ENCODE measurements at regions not wholly inside any gene's neighbourhood (a gene's known extent, or its start where the extent isn't known, plus 50 kb on each side); places are given as distances from the start of the nearest gene placed in this dataset.
A peak's percentile ranks its signal among the peaks of the same experiment; 100 is the strongest.

DNA sequence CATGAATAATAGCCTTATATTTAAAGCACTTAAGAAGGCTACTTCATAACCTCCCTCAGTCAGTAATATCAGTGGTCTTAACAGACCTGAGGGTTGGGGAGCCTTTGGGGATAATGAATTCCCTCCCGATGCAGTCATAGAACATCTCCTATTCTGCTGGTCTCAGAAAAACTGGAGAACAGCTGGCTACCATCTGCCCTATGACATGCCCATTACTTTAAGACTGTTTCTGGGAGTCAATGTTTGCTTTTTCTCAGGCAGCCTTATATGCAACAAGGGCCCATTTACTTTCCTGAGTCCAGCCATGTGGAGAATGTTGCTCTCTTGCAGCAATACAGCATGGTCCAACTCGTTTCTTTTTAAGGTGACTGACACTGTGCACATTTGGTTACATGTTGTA is 161.7 kb upstream of the PARP11 start:
- no peak overlapping the region for H3K4me3 ChIP-seq (ENCODE audit: control insufficient read depth, low read depth, low read length)
- TF ChIP-seq, protein P1, sequence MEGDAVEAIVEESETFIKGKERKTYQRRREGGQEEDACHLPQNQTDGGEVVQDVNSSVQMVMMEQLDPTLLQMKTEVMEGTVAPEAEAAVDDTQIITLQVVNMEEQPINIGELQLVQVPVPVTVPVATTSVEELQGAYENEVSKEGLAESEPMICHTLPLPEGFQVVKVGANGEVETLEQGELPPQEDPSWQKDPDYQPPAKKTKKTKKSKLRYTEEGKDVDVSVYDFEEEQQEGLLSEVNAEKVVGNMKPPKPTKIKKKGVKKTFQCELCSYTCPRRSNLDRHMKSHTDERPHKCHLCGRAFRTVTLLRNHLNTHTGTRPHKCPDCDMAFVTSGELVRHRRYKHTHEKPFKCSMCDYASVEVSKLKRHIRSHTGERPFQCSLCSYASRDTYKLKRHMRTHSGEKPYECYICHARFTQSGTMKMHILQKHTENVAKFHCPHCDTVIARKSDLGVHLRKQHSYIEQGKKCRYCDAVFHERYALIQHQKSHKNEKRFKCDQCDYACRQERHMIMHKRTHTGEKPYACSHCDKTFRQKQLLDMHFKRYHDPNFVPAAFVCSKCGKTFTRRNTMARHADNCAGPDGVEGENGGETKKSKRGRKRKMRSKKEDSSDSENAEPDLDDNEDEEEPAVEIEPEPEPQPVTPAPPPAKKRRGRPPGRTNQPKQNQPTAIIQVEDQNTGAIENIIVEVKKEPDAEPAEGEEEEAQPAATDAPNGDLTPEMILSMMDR (IDR thresholded peaks at IDR 0.05; ENCODE audit: control insufficient read depth, insufficient read depth, low read depth, low read length, missing control alignments): no peak
- DNase-seq (ENCODE audit: low read depth): no peak

DNA sequence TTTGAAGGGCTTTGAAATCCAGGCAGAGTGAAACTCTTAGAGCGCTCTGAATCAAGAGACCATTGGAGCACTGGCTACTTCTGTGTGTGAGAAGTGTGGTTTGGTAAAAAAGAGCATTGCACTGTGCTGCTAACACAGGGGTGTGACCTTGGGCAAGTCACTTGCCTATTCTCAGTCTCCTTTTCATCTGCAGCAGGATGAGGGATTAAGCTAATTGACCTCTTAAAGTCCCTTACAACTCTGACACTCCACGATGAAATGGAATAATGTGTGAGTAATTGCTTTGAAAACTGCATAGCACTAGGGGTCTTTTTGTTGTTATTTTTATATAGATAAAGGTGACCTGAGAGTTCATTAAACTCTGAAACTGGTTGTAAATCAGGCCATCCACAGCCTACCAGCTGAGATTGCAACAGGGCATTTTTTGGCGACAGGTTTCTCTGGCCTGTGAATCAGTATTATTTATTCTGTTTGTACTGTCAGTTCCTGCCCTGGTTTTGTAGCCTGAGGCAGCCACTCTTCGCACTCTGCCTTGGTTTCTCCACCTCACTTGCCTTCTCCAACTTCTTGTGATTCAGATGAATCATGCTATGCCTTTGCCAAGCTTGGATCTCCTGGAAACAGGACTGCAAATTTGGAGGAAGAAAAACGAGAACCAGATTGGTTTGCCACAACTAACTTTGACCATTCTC is 159.9 kb upstream of the PARP11 start:
- TF ChIP-seq, protein P1 (IDR thresholded peaks at IDR 0.05; ENCODE audit: control insufficient read depth, insufficient read depth, low read depth, low read length, missing control alignments): no peak
- no peak overlapping the region for H3K4me3 ChIP-seq (ENCODE audit: control insufficient read depth, low read depth, low read length)
- DNase-seq (ENCODE audit: low read depth): no peak

DNA sequence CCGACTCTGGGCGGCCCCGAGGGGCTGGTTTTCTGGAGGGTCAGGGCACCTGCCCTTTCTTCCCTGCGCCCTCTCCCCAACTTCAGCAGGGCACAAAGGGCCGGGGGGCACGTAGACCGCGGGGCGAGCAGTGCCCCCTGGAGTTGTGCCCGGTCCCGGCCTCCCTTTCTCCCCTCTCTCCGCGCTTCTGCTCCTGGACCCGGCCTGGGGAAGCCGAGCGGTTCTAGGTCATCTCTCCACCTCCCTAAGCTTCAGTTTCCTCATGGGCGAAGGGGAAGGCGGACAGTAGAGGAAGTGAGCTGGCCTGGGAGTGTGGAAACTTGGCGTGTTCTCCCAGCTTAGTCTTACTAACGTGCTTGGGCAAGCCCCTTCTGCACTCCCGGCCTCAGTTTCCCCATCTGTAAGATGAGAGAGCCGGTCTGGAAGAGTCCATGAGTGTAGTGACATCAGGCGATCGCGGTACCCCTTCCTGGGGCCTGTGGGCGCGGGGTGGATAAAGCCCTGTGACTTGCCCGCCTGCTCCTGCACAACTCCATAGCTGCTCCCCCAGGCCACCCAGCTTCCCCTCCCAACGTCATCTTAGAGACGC is 158.6 kb upstream of the PARP11 start:
- TF ChIP-seq, protein P1 (IDR thresholded peaks at IDR 0.05; ENCODE audit: control insufficient read depth, insufficient read depth, low read depth, low read length, missing control alignments): no peak
- peak overlapping the region; percentile 41 for H3K4me3 ChIP-seq (ENCODE audit: control insufficient read depth, low read depth, low read length)
- no peak for DNase-seq (ENCODE audit: low read depth)

DNA sequence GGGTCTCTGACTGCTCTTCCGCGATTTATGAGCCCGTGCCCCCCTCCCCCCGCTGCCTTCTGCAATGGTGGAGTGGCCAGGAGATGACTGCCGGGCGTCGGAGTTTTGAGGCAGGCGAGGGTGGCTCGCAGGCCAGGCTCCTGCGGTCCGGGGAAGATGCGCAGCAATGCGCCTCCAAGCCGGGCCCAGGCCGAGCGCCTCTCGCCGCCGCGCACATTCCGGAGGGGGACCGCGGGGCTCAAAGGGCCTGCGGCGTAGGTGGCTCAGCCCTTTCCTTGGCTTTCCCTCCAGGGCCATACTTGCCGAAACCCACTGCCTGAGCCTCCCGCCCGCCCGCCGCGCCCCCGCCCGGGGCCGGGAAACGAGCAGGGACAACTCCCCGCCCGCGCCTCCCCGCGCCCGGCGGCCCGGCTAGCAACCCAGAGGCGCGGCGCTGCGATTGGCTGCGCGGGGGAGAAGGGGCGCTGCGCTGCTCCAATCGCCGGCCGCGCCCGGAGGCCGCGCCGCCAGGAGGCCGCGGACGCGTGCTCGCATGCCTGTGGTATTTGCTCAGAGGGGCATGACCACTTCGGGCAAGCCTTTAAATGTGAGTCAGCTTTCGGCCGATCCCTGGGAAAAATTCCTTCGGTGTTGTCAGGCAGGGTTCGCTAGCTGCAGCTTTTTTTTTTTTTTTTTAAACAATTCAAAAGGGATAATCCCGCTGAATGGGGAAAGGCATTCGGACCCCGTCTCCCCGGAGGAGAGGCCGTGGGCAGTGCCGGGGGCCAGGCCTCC is 157.9 kb upstream of the PARP11 start:
- DNase-seq (ENCODE audit: low read depth): peak; percentile 95
- TF ChIP-seq, protein P1 (IDR thresholded peaks at IDR 0.05; ENCODE audit: control insufficient read depth, insufficient read depth, low read depth, low read length, missing control alignments): no peak
- H3K4me3 ChIP-seq (ENCODE audit: control insufficient read depth, low read depth, low read length): peak overlapping the region; percentile 41

DNA sequence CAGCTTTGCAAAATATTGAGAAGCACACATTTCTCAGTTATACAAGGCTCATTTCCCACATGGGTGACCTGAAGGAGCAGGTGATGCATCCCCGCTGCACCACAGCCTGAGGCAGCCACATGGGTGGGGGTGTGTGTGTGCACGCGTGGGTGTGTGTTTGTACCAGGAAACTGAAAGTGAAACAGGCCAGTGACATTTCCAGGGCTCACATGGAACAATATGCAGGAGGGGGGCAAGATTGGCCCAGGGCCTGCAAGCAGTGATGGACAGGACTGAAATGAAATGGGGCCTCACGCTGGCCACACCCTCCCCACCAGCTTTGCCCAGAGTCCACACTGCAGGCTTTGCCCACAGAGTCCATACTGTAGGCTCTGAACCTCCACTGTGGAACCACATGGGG is 154.2 kb upstream of the PARP11 start:
- H3K4me3 ChIP-seq (ENCODE audit: control insufficient read depth, low read depth, low read length): no peak overlapping the region
- TF ChIP-seq, protein P1 (IDR thresholded peaks at IDR 0.05; ENCODE audit: control insufficient read depth, insufficient read depth, low read depth, low read length, missing control alignments): no peak
- DNase-seq (ENCODE audit: low read depth): no peak

DNA sequence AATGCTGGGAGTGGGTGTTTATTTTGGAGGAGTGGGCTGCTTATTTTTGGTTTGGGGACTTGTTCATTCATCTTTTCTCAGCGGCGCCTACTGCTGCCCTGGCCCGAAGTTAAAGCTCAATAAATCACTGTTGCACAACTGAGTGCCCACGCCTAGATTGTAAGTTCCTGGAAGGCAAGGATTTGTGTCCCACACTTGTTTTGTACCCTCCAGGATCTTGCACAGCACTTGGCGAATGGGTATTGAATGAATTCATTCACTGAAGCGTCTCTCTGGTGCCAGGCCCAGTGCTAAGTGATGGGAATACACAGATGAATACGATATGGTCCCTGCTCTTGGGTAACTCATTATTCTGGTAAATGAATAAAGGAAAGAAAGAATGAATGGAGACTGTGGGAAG is 153.3 kb upstream of the PARP11 start:
- H3K4me3 ChIP-seq (ENCODE audit: control insufficient read depth, low read depth, low read length): no peak overlapping the region
- DNase-seq (ENCODE audit: low read depth): no peak

More for the DNA sequence above, 153.3 kb upstream of the PARP11 start:
- TF ChIP-seq, protein P1 (IDR thresholded peaks at IDR 0.05; ENCODE audit: control insufficient read depth, insufficient read depth, low read depth, low read length, missing control alignments): no peak
